ENCODE measurements at regions not wholly inside any gene's neighbourhood (a gene's known extent, or its start where the extent isn't known, plus 50 kb on each side); places are given as distances from the start of the nearest gene placed in this dataset.
"Not testable (repeated sequence)": the region's sequence is repeated elsewhere in the genome, so short reads cannot be mapped to it uniquely, and the experiment has no call there.

DNA sequence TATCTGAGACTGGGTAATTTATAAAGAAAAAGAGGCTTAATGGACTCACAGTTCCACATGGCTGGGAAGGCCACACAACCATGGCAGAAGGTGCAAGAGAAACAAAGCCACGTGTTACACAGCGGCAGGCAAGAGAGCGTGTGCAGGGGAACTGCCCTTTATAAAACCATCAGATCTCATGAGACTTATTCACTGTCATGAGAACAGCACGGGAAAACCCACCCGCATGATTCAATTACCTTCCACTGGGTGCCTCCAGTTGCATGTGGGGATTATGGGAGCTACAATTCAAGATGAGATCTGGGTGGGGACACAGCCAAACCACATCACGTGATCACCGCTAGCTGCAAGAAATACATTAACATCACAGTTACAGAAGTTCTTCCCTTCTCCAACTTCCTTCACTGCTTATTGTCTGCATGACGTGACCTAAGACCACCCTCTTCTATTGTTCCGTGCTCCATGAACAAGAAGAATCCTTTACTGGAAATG is 84.9 kb upstream of the SMARCA2 start:
- H3K36me3 ChIP-seq (ENCODE audit: control insufficient read depth, insufficient read depth, low read length); H3K27me3 ChIP-seq (replicated peaks; ENCODE audit: control insufficient read depth, insufficient read depth, low read length, poor library complexity, severe bottlenecking); DNase-seq; H3K4me3 ChIP-seq (ENCODE audit: insufficient read depth, low read depth, low read length, poor library complexity, severe bottlenecking); H3K9me3 ChIP-seq (ENCODE audit: control insufficient read depth, low read length); H3K4me1 ChIP-seq (ENCODE audit: control insufficient read depth, insufficient read depth, low read length, poor library complexity, severe bottlenecking); H3K27ac ChIP-seq (ENCODE audit: insufficient read depth, low read length, poor library complexity, severe bottlenecking): not testable (repeated sequence)

DNA sequence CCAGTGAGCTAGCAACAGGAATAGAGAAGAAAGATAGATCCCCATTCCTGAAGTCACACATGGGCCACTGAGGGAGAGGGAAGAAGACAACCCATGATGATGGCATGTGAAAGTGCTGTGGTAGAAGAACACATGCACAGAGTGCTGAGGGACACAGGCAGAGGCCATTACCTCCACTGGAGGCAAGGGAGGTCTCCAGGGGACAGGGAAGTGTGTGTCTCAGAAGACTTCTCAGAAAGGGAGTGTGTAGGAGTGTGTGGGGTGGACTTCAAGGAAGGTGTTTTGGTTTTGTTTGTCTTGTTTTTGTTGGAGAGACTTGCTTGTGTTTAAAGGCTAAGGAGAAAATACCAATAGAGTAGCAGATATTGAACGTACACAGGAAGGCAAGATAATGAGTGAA is 77.0 kb upstream of the SMARCA2 start:
- no peaks in the 10 kb centered on the region for H3K9me3 ChIP-seq (ENCODE audit: control insufficient read depth, low read length)
- no peaks in the 10 kb centered on the region for H3K27me3 ChIP-seq (replicated peaks; ENCODE audit: control insufficient read depth, insufficient read depth, low read length, poor library complexity, severe bottlenecking)
- H3K36me3 ChIP-seq (ENCODE audit: control insufficient read depth, insufficient read depth, low read length), result no peaks in the 10 kb centered on the region
- no peaks in the 10 kb centered on the region for H3K4me1 ChIP-seq (ENCODE audit: control insufficient read depth, insufficient read depth, low read length, poor library complexity, severe bottlenecking)
- H3K4me3 ChIP-seq (ENCODE audit: insufficient read depth, low read depth, low read length, poor library complexity, severe bottlenecking), result no peak overlapping the region
- DNase-seq, result no peak
- H3K27ac ChIP-seq (ENCODE audit: insufficient read depth, low read length, poor library complexity, severe bottlenecking), result no peak overlapping the region

- Histone ChIP-seq H3K27me3 (replicated peaks; ENCODE audit: control insufficient read depth, insufficient read depth, low read length, poor library complexity, severe bottlenecking) (no peaks in the 10 kb centered on the region), H3K36me3 (ENCODE audit: control insufficient read depth, insufficient read depth, low read length) (no peaks in the 10 kb centered on the region), H3K4me3 (ENCODE audit: insufficient read depth, low read depth, low read length, poor library complexity, severe bottlenecking) (no peak overlapping the region), H3K4me1 (ENCODE audit: control insufficient read depth, insufficient read depth, low read length, poor library complexity, severe bottlenecking) (no peaks in the 10 kb centered on the region), H3K9me3 (ENCODE audit: control insufficient read depth, low read length) (no peaks in the 10 kb centered on the region), H3K27ac (ENCODE audit: insufficient read depth, low read length, poor library complexity, severe bottlenecking) (no peak overlapping the region)
- DNase-seq, result no peak
Measured at GRCh38 chr9:1938675-1939170, 76.4 kb upstream of the SMARCA2 start.

GRCh38 chr9:1939466-1939865 is 75.7 kb upstream of the SMARCA2 start:
- no peaks in the 10 kb centered on the region for H3K9me3 ChIP-seq (ENCODE audit: control insufficient read depth, low read length)
- DNase-seq, result no peak
- no peaks in the 10 kb centered on the region for H3K4me1 ChIP-seq (ENCODE audit: control insufficient read depth, insufficient read depth, low read length, poor library complexity, severe bottlenecking)
- no peak overlapping the region for H3K27ac ChIP-seq (ENCODE audit: insufficient read depth, low read length, poor library complexity, severe bottlenecking)
- H3K36me3 ChIP-seq (ENCODE audit: control insufficient read depth, insufficient read depth, low read length), result no peaks in the 10 kb centered on the region
- no peak overlapping the region for H3K4me3 ChIP-seq (ENCODE audit: insufficient read depth, low read depth, low read length, poor library complexity, severe bottlenecking)
- no peaks in the 10 kb centered on the region for H3K27me3 ChIP-seq (replicated peaks; ENCODE audit: control insufficient read depth, insufficient read depth, low read length, poor library complexity, severe bottlenecking)

GRCh38 chr9:1939926-1940368 is 75.2 kb upstream of the SMARCA2 start:
- no peaks in the 10 kb centered on the region for H3K4me1 ChIP-seq (ENCODE audit: control insufficient read depth, insufficient read depth, low read length, poor library complexity, severe bottlenecking)
- H3K27me3 ChIP-seq (replicated peaks; ENCODE audit: control insufficient read depth, insufficient read depth, low read length, poor library complexity, severe bottlenecking), result no peaks in the 10 kb centered on the region
- H3K9me3 ChIP-seq (ENCODE audit: control insufficient read depth, low read length), result no peaks in the 10 kb centered on the region
- H3K27ac ChIP-seq (ENCODE audit: insufficient read depth, low read length, poor library complexity, severe bottlenecking), result no peak overlapping the region
- H3K36me3 ChIP-seq (ENCODE audit: control insufficient read depth, insufficient read depth, low read length), result no peaks in the 10 kb centered on the region
- peak in 1 of 3 donors; percentile 6 for DNase-seq
- H3K4me3 ChIP-seq (ENCODE audit: insufficient read depth, low read depth, low read length, poor library complexity, severe bottlenecking), result no peak overlapping the region

DNA sequence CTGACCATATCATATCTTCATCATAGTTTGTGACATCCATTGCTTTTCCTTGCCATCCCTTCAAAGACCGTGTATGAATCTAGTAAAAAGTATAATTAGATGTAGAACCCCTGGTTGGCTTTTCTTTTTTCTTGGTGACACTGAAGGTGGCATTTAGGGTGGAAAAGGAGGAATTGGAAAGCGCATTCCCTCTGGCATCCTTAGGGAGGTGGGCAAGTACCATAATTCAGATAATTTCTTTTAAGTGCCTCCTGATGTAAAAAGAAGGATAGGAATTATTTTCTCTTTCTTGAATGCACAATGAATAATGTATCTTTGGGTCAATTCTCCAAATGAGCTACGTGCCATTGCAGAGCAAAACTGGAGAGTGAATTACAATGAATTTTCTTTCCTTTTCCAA is 73.2 kb upstream of the SMARCA2 start:
- Histone ChIP-seq H3K36me3 (ENCODE audit: control insufficient read depth, insufficient read depth, low read length) (no peaks in the 10 kb centered on the region), H3K4me1 (ENCODE audit: control insufficient read depth, insufficient read depth, low read length, poor library complexity, severe bottlenecking) (no peaks in the 10 kb centered on the region), H3K27ac (ENCODE audit: insufficient read depth, low read length, poor library complexity, severe bottlenecking) (no peak overlapping the region), H3K4me3 (ENCODE audit: insufficient read depth, low read depth, low read length, poor library complexity, severe bottlenecking) (no peak overlapping the region), H3K9me3 (ENCODE audit: control insufficient read depth, low read length) (no peaks in the 10 kb centered on the region), H3K27me3 (replicated peaks; ENCODE audit: control insufficient read depth, insufficient read depth, low read length, poor library complexity, severe bottlenecking) (no peaks in the 10 kb centered on the region)
- no peak for DNase-seq

GRCh38 chr9:1946526-1947283 is 68.4 kb upstream of the SMARCA2 start:
- Histone ChIP-seq H3K4me3 (ENCODE audit: insufficient read depth, low read depth, low read length, poor library complexity, severe bottlenecking) (no peak overlapping the region), H3K27ac (ENCODE audit: insufficient read depth, low read length, poor library complexity, severe bottlenecking) (no peak overlapping the region), H3K36me3 (ENCODE audit: control insufficient read depth, insufficient read depth, low read length) (no peaks in the 10 kb centered on the region), H3K27me3 (replicated peaks; ENCODE audit: control insufficient read depth, insufficient read depth, low read length, poor library complexity, severe bottlenecking) (no peaks in the 10 kb centered on the region), H3K9me3 (ENCODE audit: control insufficient read depth, low read length) (no peaks in the 10 kb centered on the region), H3K4me1 (ENCODE audit: control insufficient read depth, insufficient read depth, low read length, poor library complexity, severe bottlenecking) (no peaks in the 10 kb centered on the region)
- no peak for DNase-seq

DNA sequence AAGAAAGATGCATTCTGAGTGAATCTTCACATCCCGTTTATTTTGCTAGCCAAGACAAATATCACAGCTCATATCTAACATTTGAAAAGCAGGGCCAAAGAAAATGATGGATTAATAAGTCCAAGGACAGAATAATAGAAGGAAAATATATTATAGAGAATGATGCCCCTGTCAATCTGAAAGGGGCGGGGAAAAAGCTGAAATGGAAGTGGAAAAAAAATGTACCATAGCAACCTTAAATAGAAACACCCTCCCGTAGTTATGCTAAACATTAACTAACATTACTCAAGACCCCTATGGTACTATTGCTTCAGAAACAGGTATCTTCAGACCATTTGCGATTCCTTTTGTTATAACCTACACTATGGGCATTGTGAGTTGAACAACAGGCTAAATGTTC is 67.7 kb upstream of the SMARCA2 start:
- Histone ChIP-seq H3K9me3 (ENCODE audit: control insufficient read depth, low read length) (no peaks in the 10 kb centered on the region), H3K27me3 (replicated peaks; ENCODE audit: control insufficient read depth, insufficient read depth, low read length, poor library complexity, severe bottlenecking) (no peaks in the 10 kb centered on the region), H3K36me3 (ENCODE audit: control insufficient read depth, insufficient read depth, low read length) (no peaks in the 10 kb centered on the region), H3K4me3 (ENCODE audit: insufficient read depth, low read depth, low read length, poor library complexity, severe bottlenecking) (no peak overlapping the region), H3K4me1 (ENCODE audit: control insufficient read depth, insufficient read depth, low read length, poor library complexity, severe bottlenecking) (no peaks in the 10 kb centered on the region), H3K27ac (ENCODE audit: insufficient read depth, low read length, poor library complexity, severe bottlenecking) (no peak overlapping the region)
- DNase-seq, result no peak

GRCh38 chr9:1948541-1948940 is 66.6 kb upstream of the SMARCA2 start:
- no peak for DNase-seq
- Histone ChIP-seq H3K36me3 (ENCODE audit: control insufficient read depth, insufficient read depth, low read length) (no peaks in the 10 kb centered on the region), H3K9me3 (ENCODE audit: control insufficient read depth, low read length) (no peaks in the 10 kb centered on the region), H3K27ac (ENCODE audit: insufficient read depth, low read length, poor library complexity, severe bottlenecking) (no peak overlapping the region), H3K4me3 (ENCODE audit: insufficient read depth, low read depth, low read length, poor library complexity, severe bottlenecking) (no peak overlapping the region), H3K4me1 (ENCODE audit: control insufficient read depth, insufficient read depth, low read length, poor library complexity, severe bottlenecking) (no peaks in the 10 kb centered on the region), H3K27me3 (replicated peaks; ENCODE audit: control insufficient read depth, insufficient read depth, low read length, poor library complexity, severe bottlenecking) (no peaks in the 10 kb centered on the region)

GRCh38 chr9:1951446-1951845 is 63.7 kb upstream of the SMARCA2 start:
- no peaks in the 10 kb centered on the region for H3K27me3 ChIP-seq (replicated peaks; ENCODE audit: control insufficient read depth, insufficient read depth, low read length, poor library complexity, severe bottlenecking)
- no peaks in the 10 kb centered on the region for H3K4me1 ChIP-seq (ENCODE audit: control insufficient read depth, insufficient read depth, low read length, poor library complexity, severe bottlenecking)
- H3K27ac ChIP-seq (ENCODE audit: insufficient read depth, low read length, poor library complexity, severe bottlenecking), result no peak overlapping the region
- no peaks in the 10 kb centered on the region for H3K9me3 ChIP-seq (ENCODE audit: control insufficient read depth, low read length)
- DNase-seq, result no peak
- no peak overlapping the region for H3K4me3 ChIP-seq (ENCODE audit: insufficient read depth, low read depth, low read length, poor library complexity, severe bottlenecking)
- no peaks in the 10 kb centered on the region for H3K36me3 ChIP-seq (ENCODE audit: control insufficient read depth, insufficient read depth, low read length)
